ENCODE measurements at regions not wholly inside any gene's neighbourhood (a gene's known extent, or its start where the extent isn't known, plus 50 kb on each side); places are given as distances from the start of the nearest gene placed in this dataset.

GRCh38 chr6:140174524-140174923 is 800.1 kb upstream of the CITED2 start:
- BruUV-seq (replicated peaks): no TSS peak
- Histone ChIP-seq H3K79me2 (ENCODE audit: control insufficient read depth, insufficient read depth, low read length) (peaks cover 59% of the 10 kb centered on the region), H4K20me1 (replicated peaks; ENCODE audit: control insufficient read depth, insufficient read depth, low read length) (no peaks in the 10 kb centered on the region), H3K9me3 (replicated peaks; ENCODE audit: control insufficient read depth, insufficient read depth, low read depth, low read length) (no peaks in the 10 kb centered on the region), H3K4me2 (ENCODE audit: insufficient read depth, low read length) (no peak overlapping the region), H3K9me1 (ENCODE audit: control insufficient read depth, insufficient read depth, low read length) (no peaks in the 10 kb centered on the region), H2AFZ (ENCODE audit: low read depth, low read length) (no peak overlapping the region), H3K4me3 (no peak overlapping the region), H3K27me3 (ENCODE audit: control insufficient read depth in 2 of 2, insufficient read depth in 2 of 2, low read length in 2 of 2) (no peaks in the 10 kb centered on the region), H3K9ac (ENCODE audit: insufficient read depth in 1 of 2, low read depth in 2 of 2, low read length in 2 of 2) (no peak overlapping the region), H3K4me1 (replicated peaks in 1 of 2; ENCODE audit: control insufficient read depth in 2 of 2, insufficient read depth in 2 of 2, low read length in 2 of 2) (no peaks in the 10 kb centered on the region), H3K36me3 (ENCODE audit: control insufficient read depth, insufficient read depth, low read length) (peaks cover 24% of the 10 kb centered on the region; the same call in 1 of the 3 replicates), H3K27ac (ENCODE audit: extremely low read depth, low read depth, low read length) (no peak overlapping the region)
- DNase-seq (ENCODE audit: extremely low read depth in 1 of 4, low spot score in 3 of 4) (no peak), ATAC-seq (no peak), FAIRE-seq (no peak)
- in situ Hi-C loops (cut with MboI): no loop called here
- 85% methylated on average over 2 of the region's 2 CpGs for WGBS (ENCODE audit: insufficient coverage, low coverage, missing lambda C conversion rate)
- intact Hi-C loops (cut with micrococcal nuclease): no loop called here
- ChIA-PET POLR2A (interaction anchor here (0.6 kb wide), 1 partner anchor 132 kb away, joined by 3 read pairs; no protein-coding TSS in a partner anchor), CTCF (ENCODE audit: low intra/inter-chr PET ratio) (no interaction called here)
- TF ChIP-seq KDM1A (IDR thresholded peaks at IDR 0.05) (no peak), NELFE (IDR thresholded peaks at IDR 0.05; ENCODE audit: insufficient read depth, insufficient read length) (no peak), MAFG (tag; conservative IDR thresholded peaks at IDR 0.05) (no peak), HNRNPL (IDR thresholded peaks at IDR 0.05; ENCODE audit: low read depth, low read length) (no peak), ILF3 (IDR thresholded peaks at IDR 0.05; ENCODE audit: borderline replicate concordance) (no peak), EP400 (IDR thresholded peaks at IDR 0.05) (no peak), MEF2A (IDR thresholded peaks at IDR 0.05; ENCODE audit: control insufficient read depth, low read depth, low read length) (no peak), ZNF316 (IDR thresholded peaks at IDR 0.05) (no peak)
- TF ChIP-seq, protein P1, sequence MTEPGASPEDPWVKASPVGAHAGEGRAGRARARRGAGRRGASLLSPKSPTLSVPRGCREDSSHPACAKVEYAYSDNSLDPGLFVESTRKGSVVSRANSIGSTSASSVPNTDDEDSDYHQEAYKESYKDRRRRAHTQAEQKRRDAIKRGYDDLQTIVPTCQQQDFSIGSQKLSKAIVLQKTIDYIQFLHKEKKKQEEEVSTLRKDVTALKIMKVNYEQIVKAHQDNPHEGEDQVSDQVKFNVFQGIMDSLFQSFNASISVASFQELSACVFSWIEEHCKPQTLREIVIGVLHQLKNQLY (CRISPR knock-in tag; conservative IDR thresholded peaks at IDR 0.05): no peak

Measured in K562 (cell line).